ENCODE measurements at regions not wholly inside any gene's neighbourhood (a gene's known extent, or its start where the extent isn't known, plus 50 kb on each side); places are given as distances from the start of the nearest gene placed in this dataset.

DNA sequence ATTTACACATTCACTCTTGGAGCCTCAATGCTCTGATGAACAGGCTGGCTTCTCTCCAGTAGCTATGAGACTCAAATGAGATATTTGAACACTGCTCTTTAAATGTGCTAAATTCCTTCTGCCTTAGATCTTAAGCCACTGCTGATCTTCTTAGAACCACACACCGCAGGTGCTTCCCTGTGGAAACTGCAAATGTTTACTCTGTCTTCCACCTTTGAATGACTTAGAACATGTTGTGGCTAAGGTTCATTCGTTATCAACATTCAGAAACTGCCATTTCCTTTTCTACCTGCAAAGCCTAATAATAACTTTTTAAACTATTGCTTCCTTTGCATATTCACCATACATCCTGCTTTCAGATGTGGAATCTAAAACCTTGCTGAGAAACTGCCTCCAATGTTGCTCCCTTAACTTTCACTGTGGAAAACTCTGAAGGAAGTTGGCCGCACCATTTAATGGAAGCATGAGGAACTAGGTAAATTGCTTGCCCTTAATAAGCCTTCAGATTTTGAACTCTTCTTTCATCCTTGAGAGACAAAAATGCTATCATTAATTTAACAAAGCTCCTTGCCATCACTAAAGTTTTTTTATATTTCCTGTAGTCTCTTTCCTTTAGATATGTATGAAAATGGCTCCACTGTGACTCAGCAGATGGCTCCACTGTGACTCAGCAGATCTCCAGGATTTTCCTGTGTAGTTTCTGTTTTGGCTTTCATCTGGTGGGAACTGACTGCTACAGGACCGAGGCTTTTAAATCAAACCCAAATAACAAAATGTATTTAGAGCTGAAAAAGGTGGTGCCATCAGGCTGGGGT lies 143.8 kb downstream of the TNFSF18 start:
- no peak for DNase-seq
- intact Hi-C loops (cut with DNase I; ENCODE audit: low total_unique reads), result no loop called here
- 83 to 86% methylated on average over 4 of the region's 4 CpGs for WGBS, 2 donors
- H3K4me3 ChIP-seq, result no peak overlapping the region
- no peak for TF ChIP-seq POLR2A (IDR thresholded peaks at IDR 0.05)
- TF ChIP-seq, protein P1, sequence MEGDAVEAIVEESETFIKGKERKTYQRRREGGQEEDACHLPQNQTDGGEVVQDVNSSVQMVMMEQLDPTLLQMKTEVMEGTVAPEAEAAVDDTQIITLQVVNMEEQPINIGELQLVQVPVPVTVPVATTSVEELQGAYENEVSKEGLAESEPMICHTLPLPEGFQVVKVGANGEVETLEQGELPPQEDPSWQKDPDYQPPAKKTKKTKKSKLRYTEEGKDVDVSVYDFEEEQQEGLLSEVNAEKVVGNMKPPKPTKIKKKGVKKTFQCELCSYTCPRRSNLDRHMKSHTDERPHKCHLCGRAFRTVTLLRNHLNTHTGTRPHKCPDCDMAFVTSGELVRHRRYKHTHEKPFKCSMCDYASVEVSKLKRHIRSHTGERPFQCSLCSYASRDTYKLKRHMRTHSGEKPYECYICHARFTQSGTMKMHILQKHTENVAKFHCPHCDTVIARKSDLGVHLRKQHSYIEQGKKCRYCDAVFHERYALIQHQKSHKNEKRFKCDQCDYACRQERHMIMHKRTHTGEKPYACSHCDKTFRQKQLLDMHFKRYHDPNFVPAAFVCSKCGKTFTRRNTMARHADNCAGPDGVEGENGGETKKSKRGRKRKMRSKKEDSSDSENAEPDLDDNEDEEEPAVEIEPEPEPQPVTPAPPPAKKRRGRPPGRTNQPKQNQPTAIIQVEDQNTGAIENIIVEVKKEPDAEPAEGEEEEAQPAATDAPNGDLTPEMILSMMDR (IDR thresholded peaks at IDR 0.05), result no peak
- H3K4me1 ChIP-seq, result no peaks in the 10 kb centered on the region
- H3K27me3 ChIP-seq, result no peaks in the 10 kb centered on the region
- no peak overlapping the region for H3K27ac ChIP-seq
- no peaks in the 10 kb centered on the region for H3K9me3 ChIP-seq
- no peaks in the 10 kb centered on the region for H3K36me3 ChIP-seq (ENCODE audit: low read depth, missing control alignments)

- 87 to 90% methylated on average over 2 of the region's 2 CpGs for WGBS, 2 donors
- no peak overlapping the region for H3K27ac ChIP-seq
- H3K4me1 ChIP-seq, result no peaks in the 10 kb centered on the region
- no peak for DNase-seq
- TF ChIP-seq POLR2A (IDR thresholded peaks at IDR 0.05), result no peak
- TF ChIP-seq, protein P1 (IDR thresholded peaks at IDR 0.05), result no peak
- no peaks in the 10 kb centered on the region for H3K9me3 ChIP-seq
- intact Hi-C loops (cut with DNase I; ENCODE audit: low total_unique reads), result no loop called here
- H3K36me3 ChIP-seq (ENCODE audit: low read depth, missing control alignments), result no peaks in the 10 kb centered on the region
- no peak overlapping the region for H3K4me3 ChIP-seq
- no peaks in the 10 kb centered on the region for H3K27me3 ChIP-seq
These were observed 142.9 kb downstream of the TNFSF18 start for GRCh38 chr1:172907834-172908326.

DNA sequence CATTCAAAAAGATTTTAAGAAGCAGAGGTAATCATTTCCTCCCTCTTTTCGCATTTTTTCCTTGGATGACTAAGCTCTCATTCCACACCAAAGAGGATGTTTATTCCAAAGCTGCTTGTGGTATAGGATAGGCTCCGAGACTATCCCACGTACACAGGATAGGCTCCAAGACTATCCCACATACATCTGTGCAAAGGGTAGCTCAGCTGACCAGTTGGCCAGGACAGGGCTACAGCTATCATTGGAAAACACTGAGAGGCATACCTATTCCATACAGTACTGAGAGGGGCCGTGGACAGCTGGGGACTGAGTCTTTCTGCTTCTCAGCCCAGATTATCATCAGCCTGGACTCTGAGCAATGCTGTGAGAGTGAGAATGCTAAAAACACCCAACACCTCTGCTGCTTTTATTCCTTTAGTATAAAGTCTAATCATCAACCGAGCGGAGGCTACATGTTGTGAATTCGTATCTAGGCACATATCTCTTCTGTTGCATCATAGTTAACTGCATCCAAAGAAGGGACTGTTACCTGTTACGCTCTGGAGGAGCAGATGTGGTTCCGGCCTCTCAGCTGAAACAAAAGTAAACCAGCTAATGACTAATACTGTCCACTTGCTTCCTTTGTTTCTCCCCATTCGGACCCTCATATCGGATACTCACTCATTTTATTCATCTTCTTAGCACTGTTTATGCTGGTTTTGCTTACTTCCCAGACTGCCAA lies 141.0 kb downstream of the TNFSF18 start:
- H3K27me3 ChIP-seq, result no peaks in the 10 kb centered on the region
- WGBS, 2 donors, result 93 to 94% methylated on average over 11 of the region's 11 CpGs
- no peak overlapping the region for H3K27ac ChIP-seq
- no peaks in the 10 kb centered on the region for H3K4me1 ChIP-seq
- H3K36me3 ChIP-seq (ENCODE audit: low read depth, missing control alignments), result no peaks in the 10 kb centered on the region
- intact Hi-C loops (cut with DNase I; ENCODE audit: low total_unique reads), result no loop called here
- no peak overlapping the region for H3K4me3 ChIP-seq
- H3K9me3 ChIP-seq, result no peaks in the 10 kb centered on the region
- no peak for DNase-seq
- TF ChIP-seq POLR2A (IDR thresholded peaks at IDR 0.05), result no peak
- TF ChIP-seq, protein P1 (IDR thresholded peaks at IDR 0.05), result no peak

DNA sequence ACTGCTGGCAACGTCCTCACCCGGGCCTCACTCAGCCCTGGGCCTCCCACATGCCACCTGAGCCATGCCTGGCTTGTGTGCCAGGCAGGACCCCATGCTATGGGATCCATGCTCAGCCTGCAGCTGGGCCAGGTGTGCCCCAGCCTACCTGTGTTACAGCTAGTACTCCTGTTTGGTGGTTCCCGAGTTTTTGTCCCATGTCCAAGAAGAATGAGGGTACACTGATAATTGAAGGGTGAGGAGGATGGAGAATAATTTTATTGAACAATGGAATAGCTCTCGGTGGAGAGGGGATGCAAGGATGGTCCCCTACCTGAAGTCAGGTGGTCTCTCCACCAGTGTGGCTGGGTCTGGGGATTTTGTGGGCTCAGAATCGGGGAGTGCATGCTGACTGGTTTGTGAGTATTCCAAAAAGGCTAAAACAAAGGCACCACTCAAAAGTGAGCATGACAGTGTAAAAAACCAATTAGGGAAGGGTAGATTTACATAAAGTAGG lies 137.9 kb downstream of the TNFSF18 start:
- intact Hi-C loops (cut with DNase I; ENCODE audit: low total_unique reads), result no loop called here
- DNase-seq, result no peak
- no peaks in the 10 kb centered on the region for H3K36me3 ChIP-seq (ENCODE audit: low read depth, missing control alignments)
- no peak overlapping the region for H3K27ac ChIP-seq
- no peaks in the 10 kb centered on the region for H3K9me3 ChIP-seq
- no peak overlapping the region for H3K4me3 ChIP-seq
- no peaks in the 10 kb centered on the region for H3K4me1 ChIP-seq
- TF ChIP-seq, protein P1 (IDR thresholded peaks at IDR 0.05), result no peak
- TF ChIP-seq POLR2A (IDR thresholded peaks at IDR 0.05), result no peak
- 60 to 79% methylated on average over 3 to 4 of the region's 5 CpGs for WGBS, 2 donors
- H3K27me3 ChIP-seq, result no peaks in the 10 kb centered on the region
